NCI-H460 (cell line): ENCODE measurements at regions not wholly inside any gene's neighbourhood (a gene's known extent, or its start where the extent isn't known, plus 50 kb on each side); places are given as distances from the start of the nearest gene placed in this dataset.

Source experiments
- DNase-seq: peaks from one replicate; pipeline ENCODE4 v3.0.0-alpha.2; 2016; ENCODE audit warnings: low read depth; ENCODE audit errors: extremely low read depth

- DNase-seq: no peak
Observed at GRCh38 chr2:10984418-10985135, 72.8 kb downstream of the KCNF1 start.

GRCh38 chr2:10985260-10985659 is 73.5 kb downstream of the KCNF1 start:
- DNase-seq: no peak

- no peak for DNase-seq
Observed at GRCh38 chr2:10985901-10986535, 74.3 kb downstream of the KCNF1 start.

- no peak for DNase-seq
Observed at GRCh38 chr2:10987439-10987838, 75.7 kb downstream of the KCNF1 start.

GRCh38 chr2:10987861-10988260 is 76.1 kb downstream of the KCNF1 start:
- DNase-seq: no peak

GRCh38 chr2:10989151-10989550 is 77.4 kb downstream of the KCNF1 start:
- no peak for DNase-seq

GRCh38 chr2:10989782-10990181 is 78.0 kb downstream of the KCNF1 start:
- no peak for DNase-seq

- no peak for DNase-seq
Observed at GRCh38 chr2:10990561-10991111, 78.9 kb downstream of the KCNF1 start.

GRCh38 chr2:10992023-10992791 is 80.5 kb downstream of the KCNF1 start:
- no peak for DNase-seq

- no peak for DNase-seq
Observed at GRCh38 chr2:10993001-10993481, 81.3 kb downstream of the KCNF1 start.

- no peak for DNase-seq
Observed at GRCh38 chr2:10995366-10995970, 83.7 kb downstream of the KCNF1 start.

- DNase-seq: no peak
Observed at GRCh38 chr2:11004199-11004598, 92.5 kb downstream of the KCNF1 start.

- no peak for DNase-seq
Observed at GRCh38 chr2:11005032-11005431, 93.3 kb downstream of the KCNF1 start.

- no peak for DNase-seq
Observed at GRCh38 chr2:11006191-11006590, 94.5 kb downstream of the KCNF1 start.

- no peak for DNase-seq
Observed at GRCh38 chr2:11007331-11008264, 95.9 kb downstream of the KCNF1 start.

GRCh38 chr2:11008773-11009172 is 97.0 kb downstream of the KCNF1 start:
- DNase-seq: no peak

GRCh38 chr2:11009176-11009575 is 97.4 kb downstream of the KCNF1 start:
- DNase-seq: no peak

- no peak for DNase-seq
Observed at GRCh38 chr2:11009891-11010290, 98.2 kb downstream of the KCNF1 start.

- no peak for DNase-seq
Observed at GRCh38 chr2:11011359-11011758, 99.6 kb downstream of the KCNF1 start.
